ENCODE measurements at regions not wholly inside any gene's neighbourhood (a gene's known extent, or its start where the extent isn't known, plus 50 kb on each side); places are given as distances from the start of the nearest gene placed in this dataset.
A peak's percentile ranks its signal among the peaks of the same experiment; 100 is the strongest.

GRCh38 chr13:105266615-105267014, 1268.8 kb downstream of the EFNB2 start:
- intact Hi-C loops (cut with DNase I): no loop called here
- no peak for DNase-seq
- Histone ChIP-seq H3K27ac (no peak overlapping the region), H3K9me3 (no peaks in the 10 kb centered on the region), H3K4me1 (no peaks in the 10 kb centered on the region), H3K36me3 (replicated peaks in 1 of 2; ENCODE audit: insufficient read depth in 1 of 2, low read depth in 2 of 2) (no peaks in the 10 kb centered on the region), H3K4me3 (no peak overlapping the region), H3K27me3 (no peaks in the 10 kb centered on the region)
- WGBS, 2 donors: 56 to 69% methylated on average over 2 of the region's 2 CpGs
- no peak for ATAC-seq
- TF ChIP-seq POLR2A (IDR thresholded peaks at IDR 0.05): no peak
- TF ChIP-seq CTCF (IDR thresholded peaks at IDR 0.05): no peak

- DNase-seq (no peak), ATAC-seq (no peak)
- no peaks in the 10 kb centered on the region for H3K27me3 ChIP-seq
- WGBS, 2 donors: 70 to 91% methylated on average over 2 of the region's 2 CpGs
- H3K36me3 ChIP-seq (replicated peaks in 1 of 2; ENCODE audit: insufficient read depth in 1 of 2, low read depth in 2 of 2): no peaks in the 10 kb centered on the region
- H3K4me3 ChIP-seq: no peak overlapping the region
- no peak overlapping the region for H3K27ac ChIP-seq
- H3K4me1 ChIP-seq: no peaks in the 10 kb centered on the region
- intact Hi-C loops (cut with DNase I): no loop called here
- TF ChIP-seq POLR2A (IDR thresholded peaks at IDR 0.05): no peak
- TF ChIP-seq CTCF (IDR thresholded peaks at IDR 0.05): no peak
- H3K9me3 ChIP-seq: no peaks in the 10 kb centered on the region
Observed at GRCh38 chr13:105262579-105262978, 1272.9 kb downstream of the EFNB2 start.

- intact Hi-C loops (cut with DNase I): no loop called here
- no peak for DNase-seq
- Histone ChIP-seq H3K4me1 (no peaks in the 10 kb centered on the region), H3K36me3 (replicated peaks in 1 of 2; ENCODE audit: insufficient read depth in 1 of 2, low read depth in 2 of 2) (no peaks in the 10 kb centered on the region), H3K4me3 (no peak overlapping the region), H3K27me3 (no peaks in the 10 kb centered on the region), H3K27ac (no peak overlapping the region), H3K9me3 (no peaks in the 10 kb centered on the region)
- ATAC-seq: no peak
- no peak for TF ChIP-seq CTCF (IDR thresholded peaks at IDR 0.05)
- no peak for TF ChIP-seq POLR2A (IDR thresholded peaks at IDR 0.05)
- WGBS, 2 donors: 70 to 77% methylated on average over 6 of the region's 6 CpGs
Observed at GRCh38 chr13:105259426-105259825, 1276.0 kb downstream of the EFNB2 start.

- TF ChIP-seq POLR2A (IDR thresholded peaks at IDR 0.05): no peak
- TF ChIP-seq CTCF (IDR thresholded peaks at IDR 0.05): no peak
- no peaks in the 10 kb centered on the region for H3K9me3 ChIP-seq
- no peak overlapping the region for H3K4me3 ChIP-seq
- peaks cover 6% of the 10 kb centered on the region for H3K4me1 ChIP-seq
- H3K27me3 ChIP-seq: no peaks in the 10 kb centered on the region
- no peak for DNase-seq
- WGBS, 2 donors: 9 to 22% methylated on average over 1 of the region's 1 CpG
- H3K36me3 ChIP-seq (replicated peaks in 1 of 2; ENCODE audit: insufficient read depth in 1 of 2, low read depth in 2 of 2): no peaks in the 10 kb centered on the region
- intact Hi-C loops (cut with DNase I): no loop called here
- ATAC-seq: no peak
- peak overlapping the region in 2 of 4 donors; percentile 8 to 16 for H3K27ac ChIP-seq
Observed at GRCh38 chr13:105255472-105255871, 1280.0 kb downstream of the EFNB2 start.

- Histone ChIP-seq H3K4me3 (no peak overlapping the region), H3K27ac (no peak overlapping the region), H3K9me3 (no peaks in the 10 kb centered on the region), H3K27me3 (no peaks in the 10 kb centered on the region), H3K4me1 (peaks cover 9% of the 10 kb centered on the region), H3K36me3 (replicated peaks in 1 of 2; ENCODE audit: insufficient read depth in 1 of 2, low read depth in 2 of 2) (no peaks in the 10 kb centered on the region)
- no peak for ATAC-seq
- TF ChIP-seq CTCF (IDR thresholded peaks at IDR 0.05) (no peak), POLR2A (IDR thresholded peaks at IDR 0.05) (no peak)
- intact Hi-C loops (cut with DNase I): no loop called here
- DNase-seq: no peak
Observed at GRCh38 chr13:105251293-105251692, 1284.2 kb downstream of the EFNB2 start.
